ENCODE measurements at regions not wholly inside any gene's neighbourhood (a gene's known extent, or its start where the extent isn't known, plus 50 kb on each side); places are given as distances from the start of the nearest gene placed in this dataset.

GRCh38 chr3:81927811-81928210 is 166.4 kb upstream of the GBE1 start:
- no peak overlapping the region for H3K27ac ChIP-seq (ENCODE audit: extremely low read depth, low read depth, low read length)
- no peaks in the 10 kb centered on the region for H3K9me1 ChIP-seq (ENCODE audit: control insufficient read depth, insufficient read depth, low read length)
- no peak overlapping the region for H3K9ac ChIP-seq (ENCODE audit: insufficient read depth in 1 of 2, low read depth in 2 of 2, low read length in 2 of 2)
- H3K79me2 ChIP-seq (ENCODE audit: control insufficient read depth, insufficient read depth, low read length): no peaks in the 10 kb centered on the region
- ChIA-PET POLR2A (no interaction called here), CTCF (ENCODE audit: low intra/inter-chr PET ratio) (no interaction called here)
- in situ Hi-C loops (cut with MboI): no loop called here
- H3K4me2 ChIP-seq (ENCODE audit: insufficient read depth, low read length): no peak overlapping the region
- no peak for FAIRE-seq
- no peaks in the 10 kb centered on the region for H3K27me3 ChIP-seq (ENCODE audit: control insufficient read depth in 2 of 2, insufficient read depth in 2 of 2, low read length in 2 of 2)
- H3K4me1 ChIP-seq (replicated peaks in 1 of 2; ENCODE audit: control insufficient read depth in 2 of 2, insufficient read depth in 2 of 2, low read length in 2 of 2): no peaks in the 10 kb centered on the region
- H3K36me3 ChIP-seq (ENCODE audit: control insufficient read depth, insufficient read depth, low read length): no peaks in the 10 kb centered on the region
- no peak overlapping the region for H3K4me3 ChIP-seq
- no peaks in the 10 kb centered on the region for H3K9me3 ChIP-seq (replicated peaks; ENCODE audit: control insufficient read depth, insufficient read depth, low read depth, low read length)
- DNase-seq (ENCODE audit: extremely low read depth in 1 of 4, low spot score in 3 of 4): no peak
- TF ChIP-seq SMARCC2 (IDR thresholded peaks at IDR 0.05; ENCODE audit: low read depth): no peak
- TF ChIP-seq, protein P1, sequence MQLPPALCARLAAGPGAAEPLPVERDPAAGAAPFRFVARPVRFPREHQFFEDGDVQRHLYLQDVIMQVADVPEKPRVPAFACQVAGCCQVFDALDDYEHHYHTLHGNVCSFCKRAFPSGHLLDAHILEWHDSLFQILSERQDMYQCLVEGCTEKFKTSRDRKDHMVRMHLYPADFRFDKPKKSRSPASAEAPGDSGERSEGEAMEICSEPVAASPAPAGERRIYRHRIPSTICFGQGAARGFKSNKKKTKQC (CRISPR knock-in tag; IDR thresholded peaks at IDR 0.05): no peak
- no peak for TF ChIP-seq MED1 (CRISPR knock-in tag; IDR thresholded peaks at IDR 0.05; ENCODE audit: borderline replicate concordance)
- TF ChIP-seq POLR3G (IDR thresholded peaks at IDR 0.05; ENCODE audit: extremely low read depth, insufficient read length, insufficient replicate concordance): no peak
- no peak for TF ChIP-seq CBX8 (IDR thresholded peaks at IDR 0.05; ENCODE audit: borderline replicate concordance, extremely low read depth, low read depth, low read length, poor library complexity, severe bottlenecking)
- no peak for TF ChIP-seq NCOA6 (IDR thresholded peaks at IDR 0.05)
- TF ChIP-seq DACH1 (IDR thresholded peaks at IDR 0.05; ENCODE audit: partially characterized antibody): no peak
- TF ChIP-seq HMG20A (CRISPR knock-in tag; conservative IDR thresholded peaks at IDR 0.05): no peak
- no peak for TF ChIP-seq ETV5 (CRISPR knock-in tag; IDR thresholded peaks at IDR 0.05; ENCODE audit: low read depth)
- TF ChIP-seq TCF7 (IDR thresholded peaks at IDR 0.05; ENCODE audit: borderline replicate concordance): no peak
- no peak for TF ChIP-seq CEBPZ (IDR thresholded peaks at IDR 0.05; ENCODE audit: borderline replicate concordance, low read depth, low read length)
- 0% methylated on average over 1 of the region's 1 CpG for WGBS (ENCODE audit: insufficient coverage, low coverage, missing lambda C conversion rate)
- no peaks in the 10 kb centered on the region for H4K20me1 ChIP-seq (replicated peaks; ENCODE audit: control insufficient read depth, insufficient read depth, low read length)
- intact Hi-C loops (cut with micrococcal nuclease): no loop called here
- no TSS peak for BruUV-seq (replicated peaks)
- H2AFZ ChIP-seq (ENCODE audit: low read depth, low read length): no peak overlapping the region
- no peak for ATAC-seq
